ENCODE measurements at regions not wholly inside any gene's neighbourhood (a gene's known extent, or its start where the extent isn't known, plus 50 kb on each side); places are given as distances from the start of the nearest gene placed in this dataset.
"Not testable (repeated sequence)": the region's sequence is repeated elsewhere in the genome, so short reads cannot be mapped to it uniquely, and the experiment has no call there.

GRCh38 chr3:163499736-163500219 lies 1578.5 kb downstream of the SI start:
- DNase-seq (ENCODE audit: low spot score); ATAC-seq; intact Hi-C loops (cut with DNase I): not testable (repeated sequence)

DNA sequence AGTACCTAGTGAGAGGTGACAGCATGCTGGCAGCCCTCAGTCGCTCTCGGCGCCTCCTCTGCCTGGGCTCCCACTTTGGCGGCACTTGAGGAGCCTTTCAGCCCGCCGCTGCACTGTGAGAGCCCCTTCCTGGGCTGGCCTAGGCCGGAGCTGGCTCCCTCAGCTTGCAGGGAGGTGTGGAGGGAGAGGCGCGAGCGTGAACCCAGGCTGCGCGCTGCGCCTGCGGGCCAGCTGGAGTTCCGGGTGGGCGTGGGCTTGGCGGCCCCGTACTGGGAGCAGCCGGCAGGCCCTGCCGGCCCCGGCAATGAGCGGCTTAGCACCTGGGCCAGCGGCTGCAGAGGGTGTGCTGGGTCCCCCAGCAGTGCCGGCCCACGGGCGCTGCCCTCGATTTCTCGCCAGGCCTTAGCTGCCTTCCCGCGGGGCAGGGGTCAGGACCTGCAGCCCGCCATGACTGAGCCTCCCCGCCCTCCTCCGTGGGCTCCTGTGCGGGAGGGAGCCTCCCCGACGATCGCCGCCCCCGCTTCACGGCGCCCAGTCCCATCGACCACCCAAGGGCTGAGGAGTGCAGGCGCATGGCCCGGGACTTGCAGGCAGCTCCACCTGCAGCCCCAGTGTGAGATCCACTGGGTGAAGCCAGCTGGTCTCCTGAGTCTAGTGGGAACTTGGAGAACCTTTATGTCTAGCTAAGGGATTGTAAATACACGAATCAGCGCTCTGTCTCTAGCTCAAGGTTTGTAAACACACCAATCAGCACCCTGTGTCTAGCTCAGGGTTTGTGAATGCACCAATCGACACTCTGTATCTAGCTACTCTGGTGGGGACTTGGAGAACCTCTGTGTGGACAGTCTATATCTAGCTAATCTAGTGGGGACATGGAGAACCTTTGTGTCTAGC lies 1579.2 kb downstream of the SI start:
- ATAC-seq; intact Hi-C loops (cut with DNase I); DNase-seq (ENCODE audit: low spot score): not testable (repeated sequence)

DNA sequence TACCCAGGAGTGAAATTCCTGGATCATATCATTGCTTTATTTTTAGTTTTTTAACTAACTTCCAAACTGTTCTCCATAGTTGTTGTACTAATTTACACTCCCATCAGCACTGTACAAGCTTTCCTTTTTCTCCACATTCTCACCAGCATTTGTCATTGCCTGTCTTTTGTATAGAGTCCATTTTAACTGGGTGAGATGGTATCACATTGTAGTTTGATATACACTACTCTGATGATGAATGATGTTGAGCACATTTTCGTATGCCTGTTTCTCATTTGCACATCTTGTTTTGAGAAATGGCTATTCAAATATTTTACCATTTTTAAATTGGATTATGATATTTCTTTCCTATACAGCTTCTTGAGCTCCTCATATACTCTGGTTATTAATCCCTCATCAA lies 1586.6 kb downstream of the SI start:
- DNase-seq (ENCODE audit: low spot score): no peak
- intact Hi-C loops (cut with DNase I): no loop called here
- no peak for ATAC-seq

DNA sequence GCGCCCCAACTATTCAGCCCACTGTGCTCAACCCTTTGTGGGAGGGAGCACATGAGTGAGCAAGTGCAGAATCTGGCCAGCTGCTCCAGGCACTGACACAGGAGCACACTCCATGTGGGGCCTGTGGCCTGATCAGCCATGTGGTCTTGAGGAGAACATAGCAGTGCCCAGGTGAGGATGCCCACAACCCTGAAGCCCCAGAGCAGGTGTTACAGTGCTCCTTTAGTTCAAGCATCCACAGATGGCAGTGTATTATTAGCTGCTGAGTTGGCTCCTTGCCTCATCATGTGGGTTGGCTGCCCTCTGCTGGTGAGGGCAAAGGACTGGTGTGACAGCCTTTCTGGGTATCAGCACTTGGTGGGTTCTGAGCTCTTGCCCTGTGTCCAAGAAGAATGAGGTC lies 1588.2 kb downstream of the SI start:
- DNase-seq (ENCODE audit: low spot score): no peak
- ATAC-seq: peak; percentile 24
- intact Hi-C loops (cut with DNase I): no loop called here

GRCh38 chr3:163482695-163483094 lies 1595.6 kb downstream of the SI start:
- intact Hi-C loops (cut with DNase I): loop anchor here (10.0 kb wide), 1 partner anchor 1918 kb away; no protein-coding TSS in a partner anchor
- DNase-seq (ENCODE audit: low spot score): no peak
- no peak for ATAC-seq

- DNase-seq (ENCODE audit: low spot score): no peak
- intact Hi-C loops (cut with DNase I): loop anchor here (10.0 kb wide), 1 partner anchor 1917 kb away; no protein-coding TSS in a partner anchor
- ATAC-seq: no peak
Observed at GRCh38 chr3:163481738-163482137, 1596.6 kb downstream of the SI start.

DNA sequence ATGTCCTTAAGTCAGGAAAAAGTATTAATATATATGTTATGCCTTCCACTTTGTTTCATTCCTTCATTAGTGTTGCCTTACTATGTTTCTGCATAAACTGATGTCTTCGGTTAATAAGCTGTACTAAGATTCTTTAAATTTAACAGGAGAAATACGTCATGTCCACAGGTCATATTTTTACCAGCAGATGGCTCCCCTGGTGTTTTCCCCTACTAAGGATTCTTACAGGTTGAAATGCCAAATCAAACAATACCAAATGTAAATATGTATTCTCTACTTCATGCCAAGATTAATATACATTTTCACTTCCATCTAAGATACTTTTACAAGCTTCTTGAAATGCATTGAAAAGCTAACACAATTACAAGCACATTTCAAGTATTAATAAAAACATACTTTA lies 1602.1 kb downstream of the SI start:
- intact Hi-C loops (cut with DNase I): no loop called here
- no peak for DNase-seq (ENCODE audit: low spot score)
- ATAC-seq: no peak

- intact Hi-C loops (cut with DNase I): no loop called here
- DNase-seq (ENCODE audit: low spot score): no peak
- no peak for ATAC-seq
Observed at GRCh38 chr3:163474766-163475165, 1603.5 kb downstream of the SI start.

DNA sequence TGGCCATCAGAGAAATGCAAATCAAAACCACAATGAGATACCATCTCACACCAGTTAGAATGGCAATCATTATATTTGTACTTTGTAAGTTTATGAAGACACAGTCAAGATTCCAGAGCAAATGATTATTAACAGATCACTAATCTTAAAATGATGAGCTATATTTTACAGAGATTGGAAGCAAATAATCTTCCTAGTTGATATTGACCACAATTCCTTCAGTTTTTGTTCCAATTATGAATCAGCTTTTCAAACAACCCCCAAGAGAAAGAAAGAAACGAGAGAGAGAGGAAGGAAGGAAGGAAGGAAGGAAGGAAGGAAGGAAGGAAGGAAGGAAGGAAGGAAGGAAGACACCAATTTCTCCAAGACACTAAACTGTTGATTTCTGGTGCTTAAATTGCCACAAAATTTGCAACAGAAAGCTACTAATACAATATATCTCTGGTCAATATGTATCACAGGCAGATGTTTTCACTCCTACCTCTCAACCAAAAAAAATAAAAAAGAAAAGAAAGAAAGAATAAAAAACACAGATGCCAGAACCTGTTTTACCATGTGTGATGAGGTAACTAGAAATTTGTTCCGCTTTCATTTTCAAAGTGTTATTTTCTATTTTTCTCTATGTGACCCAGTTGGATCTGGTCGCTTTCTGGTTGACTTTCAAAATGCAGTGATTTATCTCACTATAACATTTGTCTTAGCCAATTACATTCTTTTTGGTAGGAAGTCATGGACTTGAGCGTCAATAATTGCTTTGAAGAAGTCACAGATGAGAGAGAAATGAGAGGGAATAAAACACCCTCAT lies 1609.6 kb downstream of the SI start:
- intact Hi-C loops (cut with DNase I): no loop called here
- no peak for ATAC-seq
- no peak for DNase-seq (ENCODE audit: low spot score)

- intact Hi-C loops (cut with DNase I): no loop called here
Observed at GRCh38 chr3:163462446-163462845, 1615.8 kb downstream of the SI start.

GRCh38 chr3:163450698-163451097 lies 1627.6 kb downstream of the SI start:
- no peak for DNase-seq (ENCODE audit: low spot score)
- ATAC-seq: no peak
- intact Hi-C loops (cut with DNase I): no loop called here

More at GRCh38 chr3:163462446-163462845, 1615.8 kb downstream of the SI start:
- DNase-seq (ENCODE audit: low spot score) (no peak), ATAC-seq (no peak)

GRCh38 chr3:163438760-163439159 lies 1639.5 kb downstream of the SI start:
- intact Hi-C loops (cut with DNase I): loop anchor here (5.0 kb wide), 1 partner anchor 1211 kb away; no protein-coding TSS in a partner anchor
- no peak for DNase-seq (ENCODE audit: low spot score)

DNA sequence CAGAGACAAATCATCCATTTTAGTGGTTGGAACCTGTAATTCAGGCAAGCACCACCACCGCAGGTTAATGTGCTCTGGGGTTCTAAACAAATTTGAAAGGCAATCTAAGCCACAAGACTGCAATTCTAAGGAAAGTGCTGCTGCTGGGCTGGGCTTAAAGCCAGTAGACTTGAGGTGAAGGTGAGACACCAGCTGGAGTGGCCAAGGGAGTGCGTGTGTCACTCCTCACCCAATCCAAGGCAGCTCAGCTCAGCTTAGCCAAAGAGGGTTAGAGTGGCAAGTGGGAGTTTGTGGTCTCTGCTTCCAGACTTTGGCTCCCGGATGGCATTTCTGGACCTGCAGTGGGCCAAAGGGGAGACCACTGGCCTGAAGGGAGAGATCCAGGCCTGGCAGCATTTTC lies 1655.6 kb downstream of the SI start:
- no peak for ATAC-seq
- intact Hi-C loops (cut with DNase I): no loop called here
- no peak for DNase-seq (ENCODE audit: low spot score)

More at GRCh38 chr3:163438760-163439159, 1639.5 kb downstream of the SI start:
- ATAC-seq: no peak

- no peak for ATAC-seq
- intact Hi-C loops (cut with DNase I): no loop called here
- DNase-seq (ENCODE audit: low spot score): no peak
Observed at GRCh38 chr3:163391407-163392181, 1686.7 kb downstream of the SI start.

GRCh38 chr3:163384383-163384782 lies 1693.9 kb downstream of the SI start:
- intact Hi-C loops (cut with DNase I): no loop called here
- DNase-seq (ENCODE audit: low spot score) (no peak), ATAC-seq (no peak)

GRCh38 chr3:163382183-163382582 lies 1696.1 kb downstream of the SI start:
- intact Hi-C loops (cut with DNase I): no loop called here
- ATAC-seq (no peak), DNase-seq (ENCODE audit: low spot score) (no peak)

GRCh38 chr3:163368168-163368567 lies 1710.1 kb downstream of the SI start:
- ATAC-seq (no peak), DNase-seq (ENCODE audit: low spot score) (no peak)
- intact Hi-C loops (cut with DNase I): no loop called here

GRCh38 chr3:163364717-163365116 lies 1713.6 kb downstream of the SI start:
- ATAC-seq (no peak), DNase-seq (ENCODE audit: low spot score) (no peak)
- intact Hi-C loops (cut with DNase I): no loop called here

- ATAC-seq (no peak), DNase-seq (ENCODE audit: low spot score) (no peak)
- intact Hi-C loops (cut with DNase I): no loop called here
Observed at GRCh38 chr3:163362151-163362550, 1716.1 kb downstream of the SI start.

Measured in sciatic nerve (tissue), 2 donors.